Fibroblast of lung (primary cell): ENCODE measurements at regions not wholly inside any gene's neighbourhood (a gene's known extent, or its start where the extent isn't known, plus 50 kb on each side); places are given as distances from the start of the nearest gene placed in this dataset.

ENCODE experiments used
- EZH2 ChIP-seq: IDR thresholded peaks from 2 replicates; pipeline ENCODE4 v1.5.1; 2012; ENCODE audit warnings: low read length, control low read depth, mild to moderate bottlenecking; ENCODE audit errors: missing control alignments
- TF ChIP-seq, protein P1 (sequence below), 2 donors: IDR thresholded peaks in 1 of 2; conservative IDR thresholded peaks in 1 of 2; 1 replicate in 1 of 2; 2 replicates in 1 of 2; pipeline ENCODE4 v1.5.1; 2011 to 2012; ENCODE audit warnings: low read length in 2 of 2, control low read depth in 1 of 2, inconsistent platforms in 1 of 2, low read depth in 1 of 2, mild to moderate bottlenecking in 1 of 2

DNA sequence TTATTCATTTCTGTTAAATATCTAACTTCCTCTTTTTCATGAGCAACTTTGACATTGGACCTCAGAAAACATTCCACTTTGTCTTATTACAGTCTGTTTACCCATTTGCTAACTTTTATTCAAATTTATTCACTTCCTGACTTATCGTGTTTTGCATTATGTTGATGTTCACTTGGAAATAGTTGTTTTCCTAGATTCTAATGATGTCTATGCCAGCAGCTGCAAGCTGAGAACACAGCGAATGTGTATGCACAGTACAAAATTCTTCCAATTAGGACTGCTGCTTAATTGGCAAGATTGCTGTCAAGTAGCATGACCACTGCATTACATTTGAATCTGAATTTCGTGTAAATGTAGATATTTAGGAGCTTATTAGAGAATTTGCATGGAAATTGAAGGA, 61.5 kb upstream of the GRIA4 start:
- TF ChIP-seq, protein P1, sequence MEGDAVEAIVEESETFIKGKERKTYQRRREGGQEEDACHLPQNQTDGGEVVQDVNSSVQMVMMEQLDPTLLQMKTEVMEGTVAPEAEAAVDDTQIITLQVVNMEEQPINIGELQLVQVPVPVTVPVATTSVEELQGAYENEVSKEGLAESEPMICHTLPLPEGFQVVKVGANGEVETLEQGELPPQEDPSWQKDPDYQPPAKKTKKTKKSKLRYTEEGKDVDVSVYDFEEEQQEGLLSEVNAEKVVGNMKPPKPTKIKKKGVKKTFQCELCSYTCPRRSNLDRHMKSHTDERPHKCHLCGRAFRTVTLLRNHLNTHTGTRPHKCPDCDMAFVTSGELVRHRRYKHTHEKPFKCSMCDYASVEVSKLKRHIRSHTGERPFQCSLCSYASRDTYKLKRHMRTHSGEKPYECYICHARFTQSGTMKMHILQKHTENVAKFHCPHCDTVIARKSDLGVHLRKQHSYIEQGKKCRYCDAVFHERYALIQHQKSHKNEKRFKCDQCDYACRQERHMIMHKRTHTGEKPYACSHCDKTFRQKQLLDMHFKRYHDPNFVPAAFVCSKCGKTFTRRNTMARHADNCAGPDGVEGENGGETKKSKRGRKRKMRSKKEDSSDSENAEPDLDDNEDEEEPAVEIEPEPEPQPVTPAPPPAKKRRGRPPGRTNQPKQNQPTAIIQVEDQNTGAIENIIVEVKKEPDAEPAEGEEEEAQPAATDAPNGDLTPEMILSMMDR (conservative IDR thresholded peaks at IDR 0.05 in 1 of 2, IDR thresholded peaks at IDR 0.05 in 1 of 2; ENCODE audit: low read depth in 1 of 2, low read length in 2 of 2), result no peak
- no peak for TF ChIP-seq EZH2
